ENCODE measurements at regions not wholly inside any gene's neighbourhood (a gene's known extent, or its start where the extent isn't known, plus 50 kb on each side); places are given as distances from the start of the nearest gene placed in this dataset.

GRCh38 chr2:144990661-144991060 is 470.7 kb upstream of the ZEB2 start:
- Mint-ChIP-seq H3K27me3 (ENCODE audit: low read depth) (peaks cover 5% of the 10 kb centered on the region), H3K4me3 (no peak overlapping the region), H3K4me1 (no peaks in the 10 kb centered on the region), H3K9me3 (peaks cover 29% of the 10 kb centered on the region), H3K36me3 (ENCODE audit: low read depth) (peaks cover 10% of the 10 kb centered on the region), H3K27ac (no peak overlapping the region)
- TF ChIP-seq CTCF (IDR thresholded peaks at IDR 0.05; ENCODE audit: unreplicated experiment in 3 of 3) = no peak

GRCh38 chr2:144989579-144990270 is 469.8 kb upstream of the ZEB2 start:
- H3K4me1 Mint-ChIP-seq = no peaks in the 10 kb centered on the region
- peaks cover 11% of the 10 kb centered on the region for H3K36me3 Mint-ChIP-seq (ENCODE audit: low read depth)
- peaks cover 5% of the 10 kb centered on the region for H3K27me3 Mint-ChIP-seq (ENCODE audit: low read depth)
- no peak overlapping the region for H3K4me3 Mint-ChIP-seq
- H3K27ac Mint-ChIP-seq = no peak overlapping the region
- H3K9me3 Mint-ChIP-seq = peaks cover 34% of the 10 kb centered on the region
- TF ChIP-seq CTCF (IDR thresholded peaks at IDR 0.05; ENCODE audit: unreplicated experiment in 3 of 3) = no peak

- Mint-ChIP-seq H3K4me1 (no peaks in the 10 kb centered on the region), H3K27me3 (ENCODE audit: low read depth) (peaks cover 5% of the 10 kb centered on the region), H3K9me3 (peaks cover 34% of the 10 kb centered on the region), H3K27ac (no peak overlapping the region), H3K4me3 (no peak overlapping the region), H3K36me3 (ENCODE audit: low read depth) (peaks cover 11% of the 10 kb centered on the region)
- TF ChIP-seq CTCF (IDR thresholded peaks at IDR 0.05; ENCODE audit: unreplicated experiment in 3 of 3) = no peak
Observed at GRCh38 chr2:144988591-144988990, 468.7 kb upstream of the ZEB2 start.

- H3K4me1 Mint-ChIP-seq = peaks cover 6% of the 10 kb centered on the region
- peaks cover 11% of the 10 kb centered on the region for H3K36me3 Mint-ChIP-seq (ENCODE audit: low read depth)
- no peak for TF ChIP-seq CTCF (IDR thresholded peaks at IDR 0.05; ENCODE audit: unreplicated experiment in 3 of 3)
Observed at GRCh38 chr2:144986691-144987090, 466.8 kb upstream of the ZEB2 start.

GRCh38 chr2:144984038-144984437 is 464.1 kb upstream of the ZEB2 start:
- Mint-ChIP-seq H3K27ac (no peak overlapping the region), H3K4me1 (peaks cover 6% of the 10 kb centered on the region), H3K27me3 (ENCODE audit: low read depth) (no peaks in the 10 kb centered on the region), H3K36me3 (ENCODE audit: low read depth) (peaks cover 11% of the 10 kb centered on the region), H3K4me3 (no peak overlapping the region), H3K9me3 (peaks cover 29% of the 10 kb centered on the region)
- no peak for TF ChIP-seq CTCF (IDR thresholded peaks at IDR 0.05; ENCODE audit: unreplicated experiment in 3 of 3)

More at GRCh38 chr2:144986691-144987090, 466.8 kb upstream of the ZEB2 start:
- H3K27ac Mint-ChIP-seq = no peak overlapping the region
- peaks cover 32% of the 10 kb centered on the region for H3K9me3 Mint-ChIP-seq
- H3K4me3 Mint-ChIP-seq = no peak overlapping the region
- no peaks in the 10 kb centered on the region for H3K27me3 Mint-ChIP-seq (ENCODE audit: low read depth)

- Mint-ChIP-seq H3K4me1 (peaks cover 6% of the 10 kb centered on the region), H3K36me3 (ENCODE audit: low read depth) (peaks cover 11% of the 10 kb centered on the region), H3K27ac (no peak overlapping the region), H3K4me3 (no peak overlapping the region), H3K27me3 (ENCODE audit: low read depth) (no peaks in the 10 kb centered on the region), H3K9me3 (peaks cover 25% of the 10 kb centered on the region)
- TF ChIP-seq CTCF (IDR thresholded peaks at IDR 0.05; ENCODE audit: unreplicated experiment in 3 of 3) = no peak
Observed at GRCh38 chr2:144983107-144983506, 463.2 kb upstream of the ZEB2 start.
